Breast epithelium (tissue), 4 donors: ENCODE measurements at regions not wholly inside any gene's neighbourhood (a gene's known extent, or its start where the extent isn't known, plus 50 kb on each side); places are given as distances from the start of the nearest gene placed in this dataset.

Experiments used
- DNase-seq, 2 donors: peaks; one replicate each; pipeline ENCODE4 v3.0.0-alpha.2; 2019; ENCODE audit warnings: low spot score in 2 of 2
- H3K27ac ChIP-seq, 2 donors: fragments of 200-600 bp; sonication (generic) in 1 of 2; one replicate each; pipeline ENCODE4 v1.5.1; 2016 to 2019; ENCODE audit warnings: mild to moderate bottlenecking in 1 of 2
- H3K27me3 ChIP-seq, 2 donors: fragments of 200-600 bp; sonication (generic) in 1 of 2; one replicate each; pipeline versions ENCODE4 v1.5.1 to v1.6.0; 2017 to 2019; ENCODE audit warnings: control low read depth in 1 of 2, mild to moderate bottlenecking in 1 of 2
- H3K36me3 ChIP-seq: fragments of 200-600 bp; one replicate; pipeline ENCODE4 v1.5.1; 2019
- H3K4me1 ChIP-seq, 2 donors: fragments of 200-600 bp; sonication (generic); one replicate each; pipeline ENCODE4 v1.5.1; 2016 to 2019; ENCODE audit warnings: control low read depth in 1 of 2
- H3K4me3 ChIP-seq, 3 donors: fragments of 200-600 bp; sonication (generic); 1 replicate in 2 of 3; 2 replicates in 1 of 3; pipeline ENCODE4 v1.5.1; 2016 to 2019; ENCODE audit warnings: mild to moderate bottlenecking in 3 of 3, moderate library complexity in 2 of 3
- H3K9me3 ChIP-seq, 2 donors: fragments of 200-600 bp; sonication (generic) in 1 of 2; one replicate each; pipeline ENCODE4 v1.5.1; 2016 to 2019; ENCODE audit warnings: control low read depth in 1 of 2
- CTCF ChIP-seq, 3 donors: fragments of 450-650 bp; IDR thresholded peaks; one replicate each; pipeline ENCODE4 v1.5.1; 2016 to 2017; ENCODE audit warnings: antibody characterized with exemption in 3 of 3, mild to moderate bottlenecking in 3 of 3, moderate library complexity in 3 of 3
- POLR2A ChIP-seq: fragments of 450-650 bp; IDR thresholded peaks from one replicate; pipeline ENCODE4 v1.6.1; 2016; ENCODE audit warnings: antibody characterized with exemption, mild to moderate bottlenecking, moderate library complexity
- POLR2AphosphoS5 ChIP-seq, 3 donors: sonication (generic); formaldehyde crosslinking; IDR thresholded peaks; one replicate each; pipeline ENCODE4 v1.6.1; 2017; ENCODE audit warnings: antibody characterized with exemption in 3 of 3
- intact Hi-C: fragments of 100-400 bp; cut with DNase I; formaldehyde crosslinking; loops from one replicate; pipeline ENCODE4 v1.15.1; 2023; ENCODE audit warnings: low total_unique reads

GRCh38 chrX:16524316-16524715, 125.6 kb upstream of the S100G start:
- Histone ChIP-seq H3K27ac (no peak overlapping the region), H3K4me1 (no peaks in the 10 kb centered on the region), H3K36me3 (no peaks in the 10 kb centered on the region), H3K4me3 (no peak overlapping the region), H3K9me3 (peaks cover 11 to 20% of the 10 kb centered on the region in 2 donors), H3K27me3 (peaks cover 0 to 14% of the 10 kb centered on the region in 2 donors)
- intact Hi-C loops, result no loop called here
- TF ChIP-seq POLR2A (no peak), CTCF (IDR thresholded peaks at IDR 0.05) (no peak), POLR2AphosphoS5 (IDR thresholded peaks at IDR 0.05) (no peak)
- no peak for DNase-seq

- intact Hi-C loops, result no loop called here
- Histone ChIP-seq H3K27me3 (peaks cover 0 to 12% of the 10 kb centered on the region in 2 donors), H3K36me3 (no peaks in the 10 kb centered on the region), H3K4me1 (no peaks in the 10 kb centered on the region), H3K9me3 (peaks cover 5 to 20% of the 10 kb centered on the region in 2 donors), H3K4me3 (no peak overlapping the region), H3K27ac (no peak overlapping the region)
- TF ChIP-seq CTCF (IDR thresholded peaks at IDR 0.05) (no peak), POLR2AphosphoS5 (IDR thresholded peaks at IDR 0.05) (no peak), POLR2A (no peak)
- DNase-seq, result no peak
Observed at GRCh38 chrX:16526003-16526402, 124.0 kb upstream of the S100G start.

- TF ChIP-seq POLR2A (no peak), CTCF (IDR thresholded peaks at IDR 0.05) (no peak), POLR2AphosphoS5 (IDR thresholded peaks at IDR 0.05) (no peak)
- intact Hi-C loops, result no loop called here
- Histone ChIP-seq H3K27ac (no peak overlapping the region), H3K4me1 (no peaks in the 10 kb centered on the region), H3K27me3 (peaks cover 0 to 12% of the 10 kb centered on the region in 2 donors), H3K4me3 (no peak overlapping the region), H3K36me3 (no peaks in the 10 kb centered on the region), H3K9me3 (peaks cover 5 to 20% of the 10 kb centered on the region in 2 donors)
- DNase-seq, result no peak
Observed at GRCh38 chrX:16528620-16529019, 121.3 kb upstream of the S100G start.
